IMR-90 (cell line): ENCODE measurements at regions not wholly inside any gene's neighbourhood (a gene's known extent, or its start where the extent isn't known, plus 50 kb on each side); places are given as distances from the start of the nearest gene placed in this dataset.

Experiments
- ATAC-seq: fragments of 200-7000 bp; cut with Tn5 transposase; 2 replicates; pipeline ENCODE4 v1.9.1; 2020; ENCODE audit warnings: low read depth, mild to moderate bottlenecking, moderate library complexity
- BruUV-seq: library from RNA; stranded (reverse); fragments of 400-500 nt; replicated peaks from 2 replicates; lab custom pipeline; 2021; lab: Mats Ljungman, UMichigan
- CTCF ChIA-PET: fragments of 300-600 bp; formaldehyde crosslinking; extraction: SDS; loops from one replicate; lab custom pipeline; 2021; ENCODE audit warnings: antibody characterized with exemption; lab: Yijun Ruan, JAX
- POLR2A ChIA-PET: fragments of 300-600 bp; sonication (Branson Sonifier 250); formaldehyde crosslinking; loops from one replicate; lab custom pipeline; 2022; ENCODE audit warnings: antibody characterized with exemption; ENCODE audit not compliant: unreplicated experiment; lab: Charles Lee
- DNase-seq: peaks from one replicate; pipeline ENCODE4 v3.0.0; 2013
- H2AFZ ChIP-seq: replicated peaks from 2 replicates; pipeline ENCODE3; 2013; ENCODE audit warnings: low read length, mild to moderate bottlenecking; ENCODE audit not compliant: poor library complexity
- H2AK5ac ChIP-seq: 2 replicates; pipeline ENCODE4 v1.6.1; 2013; ENCODE audit warnings: low read depth, low read length, inconsistent platforms
- H2AK9ac ChIP-seq: replicated peaks from 2 replicates; pipeline ENCODE3; 2013; ENCODE audit warnings: mild to moderate bottlenecking, low read depth, low read length, moderate library complexity; ENCODE audit not compliant: poor library complexity
- H2BK120ac ChIP-seq: 2 replicates; pipeline ENCODE4 v1.6.1; 2013; ENCODE audit warnings: low read depth, low read length, inconsistent platforms
- H2BK15ac ChIP-seq: 3 replicates; pipeline ENCODE4 v1.6.1; 2013; ENCODE audit warnings: low read depth, low read length, inconsistent platforms
- H2BK20ac ChIP-seq: 2 replicates; pipeline ENCODE4 v1.6.1; 2013; ENCODE audit warnings: low read depth, mild to moderate bottlenecking, inconsistent platforms, low read length, moderate library complexity
- H2BK5ac ChIP-seq: 2 replicates; pipeline ENCODE4 v1.6.1; 2013; ENCODE audit warnings: mild to moderate bottlenecking, low read depth, low read length, inconsistent platforms; ENCODE audit not compliant: poor library complexity, severe bottlenecking
- H3K14ac ChIP-seq: replicated peaks from 2 replicates; pipeline ENCODE4 v1.6.1; 2013; ENCODE audit warnings: low read depth, low read length, inconsistent platforms
- H3K18ac ChIP-seq: 2 replicates; pipeline ENCODE4 v1.6.1; 2013; ENCODE audit warnings: low read depth, low read length, control low read depth
- H3K23ac ChIP-seq: 2 replicates; pipeline ENCODE4 v1.6.1; 2013; ENCODE audit warnings: low read depth, low read length, inconsistent platforms
- H3K27ac ChIP-seq: 2 replicates; pipeline ENCODE4 v1.5.1; 2013; ENCODE audit warnings: mild to moderate bottlenecking, control low read depth, low read length; ENCODE audit not compliant: insufficient read depth
- H3K27me3 ChIP-seq: 2 replicates; pipeline ENCODE4 v1.6.1; 2013; ENCODE audit warnings: low read length; ENCODE audit not compliant: control insufficient read depth, insufficient read depth
- H3K36me3 ChIP-seq: 2 replicates; pipeline ENCODE4 v1.6.1; 2013; ENCODE audit warnings: low read length, mixed read lengths; ENCODE audit not compliant: control insufficient read depth, insufficient read depth
- H3K4ac ChIP-seq: 2 replicates; pipeline ENCODE4 v1.6.1; 2013; ENCODE audit warnings: low read depth, low read length, inconsistent platforms
- H3K4me1 ChIP-seq: 2 replicates; pipeline ENCODE4 v1.6.1; 2013; ENCODE audit warnings: low read length, mixed read lengths; ENCODE audit not compliant: control insufficient read depth, insufficient read depth
- H3K4me2 ChIP-seq: 2 replicates; pipeline ENCODE4 v1.6.1; 2013; ENCODE audit warnings: low read depth, mild to moderate bottlenecking, control low read depth, low read length, moderate library complexity
- H3K4me3 ChIP-seq: 2 replicates; pipeline ENCODE4 v1.5.1; 2013; ENCODE audit warnings: low read depth, mild to moderate bottlenecking, control low read depth, low read length, moderate library complexity; ENCODE audit not compliant: insufficient read depth
- H3K56ac ChIP-seq: 2 replicates; pipeline ENCODE4 v1.6.1; 2013; ENCODE audit warnings: low read length, inconsistent platforms; ENCODE audit not compliant: insufficient read depth; ENCODE audit errors: extremely low read depth
- H3K79me1 ChIP-seq, 2 experiments: 2 replicates each; pipeline ENCODE4 v1.6.1; 2013; ENCODE audit warnings: low read length in 2 of 2, inconsistent platforms in 1 of 2, low read depth in 1 of 2
- H3K9ac ChIP-seq: 2 replicates; pipeline ENCODE4 v1.6.1; 2013; ENCODE audit warnings: low read depth, low read length, control low read depth
- H3K9me1 ChIP-seq: 2 replicates; pipeline ENCODE4 v1.6.1; 2013; ENCODE audit warnings: low read length, inconsistent platforms; ENCODE audit not compliant: insufficient read depth
- H3K9me3 ChIP-seq: 2 replicates; pipeline ENCODE4 v1.6.1; 2013; ENCODE audit warnings: low read length; ENCODE audit not compliant: control insufficient read depth, insufficient read depth
- H4K20me1 ChIP-seq: 2 replicates; pipeline ENCODE4 v1.6.1; 2013; ENCODE audit warnings: low read length, inconsistent platforms; ENCODE audit not compliant: insufficient read depth
- H4K5ac ChIP-seq: 2 replicates; pipeline ENCODE4 v1.6.1; 2013; ENCODE audit warnings: mild to moderate bottlenecking, low read depth, low read length, control low read depth
- H4K8ac ChIP-seq, 2 experiments: 2 replicates each; pipeline ENCODE4 v1.6.1; 2013; ENCODE audit warnings: low read depth in 2 of 2, low read length in 2 of 2, control low read depth in 1 of 2, inconsistent platforms in 1 of 2
- H4K91ac ChIP-seq: 2 replicates; pipeline ENCODE4 v1.6.1; 2013; ENCODE audit warnings: low read depth, low read length, inconsistent platforms; ENCODE audit not compliant: insufficient read depth
- BHLHE40 ChIP-seq: fragments of 150-350 bp; IDR thresholded peaks from 2 replicates; pipeline ENCODE4 v1.6.1; 2016; ENCODE audit warnings: mild to moderate bottlenecking, low read depth, low read length
- CEBPB ChIP-seq: IDR thresholded peaks from 2 replicates; pipeline ENCODE4 v1.6.1; 2012; ENCODE audit warnings: low read depth, low read length, improper control_type of control experiment
- CHD1 ChIP-seq: IDR thresholded peaks from 2 replicates; pipeline ENCODE4 v1.6.1; 2012; ENCODE audit warnings: low read depth, low read length, improper control_type of control experiment
- CTCF ChIP-seq: conservative IDR thresholded peaks from 2 replicates; pipeline ENCODE4 v1.5.1; 2012; ENCODE audit warnings: mild to moderate bottlenecking, low read depth, low read length, improper control_type of control experiment
- FOS ChIP-seq: fragments of 150-350 bp; IDR thresholded peaks from 2 replicates; pipeline ENCODE4 v1.6.1; 2016; ENCODE audit warnings: low read depth, low read length
- MAZ ChIP-seq: IDR thresholded peaks from 2 replicates; pipeline ENCODE4 v1.6.1; 2012; ENCODE audit warnings: low read depth, mild to moderate bottlenecking, low read length, improper control_type of control experiment, moderate library complexity, borderline replicate concordance
- MXI1 ChIP-seq: IDR thresholded peaks from 2 replicates; pipeline ENCODE4 v1.6.1; 2012; ENCODE audit warnings: low read depth, mild to moderate bottlenecking, low read length, moderate library complexity, borderline replicate concordance
- NFE2L2 ChIP-seq: fragments of 150-350 bp; IDR thresholded peaks from 2 replicates; pipeline ENCODE4 v1.6.1; 2016; ENCODE audit warnings: low read depth, mild to moderate bottlenecking, low read length
- RAD21 ChIP-seq: IDR thresholded peaks from 2 replicates; pipeline ENCODE4 v1.6.1; 2012; ENCODE audit warnings: low read length, improper control_type of control experiment
- RCOR1 ChIP-seq: IDR thresholded peaks from 2 replicates; pipeline ENCODE4 v1.6.1; 2012; ENCODE audit warnings: mild to moderate bottlenecking, low read length, improper control_type of control experiment; ENCODE audit not compliant: insufficient replicate concordance
- RFX5 ChIP-seq: IDR thresholded peaks from 2 replicates; pipeline ENCODE4 v1.8.0; 2012; ENCODE audit warnings: low read depth, mild to moderate bottlenecking, low read length, moderate library complexity
- WGBS, 2 experiments: methylation state at CpG; one replicate each; pipeline versions ENCODE4 v1.1.5 to v1.1.7; 2013; ENCODE audit warnings: missing lambda C conversion rate in 2 of 2; ENCODE audit not compliant: insufficient read length in 1 of 2; ENCODE audit errors: extremely low coverage in 2 of 2; 5-methylcytosine and 5-hydroxymethylcytosine counted together
- dilution Hi-C: fragments of 300-500 bp; cut with HindIII; formaldehyde crosslinking; loops from one replicate; pipeline ENCODE4 v1.14.3; 2018; ENCODE audit warnings: low sequenced_read_pairs; ENCODE audit not compliant: unreplicated experiment
- in situ Hi-C: fragments of 300-500 bp; cut with MboI; formaldehyde crosslinking; loops from 3 replicates; pipeline ENCODE4 v1.14.3; 2019; ENCODE audit warnings: low sequenced_read_pairs, inconsistent platforms, mixed read lengths
- intact Hi-C: fragments of 100-400 bp; cut with micrococcal nuclease; formaldehyde crosslinking; loops from 2 replicates; pipeline ENCODE4 v1.10.0; 2022
- TF ChIP-seq, protein P1 (sequence below): fragments of 150-350 bp; IDR thresholded peaks from 2 replicates; pipeline ENCODE4 v1.6.1; 2016; ENCODE audit warnings: low read depth, mild to moderate bottlenecking, low read length, moderate library complexity, borderline replicate concordance
- TF ChIP-seq, protein P2 (sequence below): fragments of 150-350 bp; IDR thresholded peaks from 2 replicates; pipeline ENCODE4 v1.6.1; 2017; ENCODE audit warnings: mild to moderate bottlenecking, antibody characterized with exemption, low read length, low read depth

DNA sequence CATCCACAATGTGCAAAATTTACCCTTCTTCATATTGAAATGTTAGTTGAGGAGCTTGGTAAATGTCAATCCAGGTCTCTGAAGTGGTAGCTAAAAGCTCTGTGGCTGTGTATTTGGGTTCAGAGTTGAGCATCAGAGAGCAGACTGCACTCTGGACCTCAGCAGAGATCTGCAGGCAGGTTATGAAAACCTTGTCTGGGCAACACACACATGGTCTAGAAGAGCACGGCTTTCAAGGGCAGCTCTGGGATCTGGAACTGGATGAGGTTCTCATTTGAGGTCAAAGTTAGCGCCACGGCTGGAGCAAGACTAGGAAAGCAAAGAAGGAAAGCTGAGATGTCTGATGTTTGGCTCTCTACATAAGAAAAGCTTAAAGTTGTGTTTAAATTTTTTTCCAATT lies 243.0 kb downstream of the SH3BP4 start:
- H3K4ac ChIP-seq = no peak overlapping the region
- H3K79me1 ChIP-seq = no peaks in the 10 kb centered on the region
- H4K5ac ChIP-seq = no peak overlapping the region
- dilution Hi-C loops (no loop called here), in situ Hi-C loops (no loop called here), intact Hi-C loops (no loop called here)
- H2BK5ac ChIP-seq = no peak overlapping the region
- no peak overlapping the region for H3K14ac ChIP-seq
- no peak overlapping the region for H2BK15ac ChIP-seq
- H2AK9ac ChIP-seq = no peak overlapping the region
- no peaks in the 10 kb centered on the region for H3K4me1 ChIP-seq
- no peak overlapping the region for H4K8ac ChIP-seq
- ChIA-PET CTCF (no interaction called here), POLR2A (no interaction called here)
- no peak overlapping the region for H3K27ac ChIP-seq
- H3K18ac ChIP-seq = no peak overlapping the region
- H2BK20ac ChIP-seq = no peak overlapping the region
- no peak overlapping the region for H3K4me2 ChIP-seq
- H3K9me1 ChIP-seq = no peaks in the 10 kb centered on the region
- no peak overlapping the region for H3K4me3 ChIP-seq
- H3K56ac ChIP-seq = no peak overlapping the region
- no peak overlapping the region for H3K9ac ChIP-seq
- no TSS peak for BruUV-seq
- no peak overlapping the region for H2AFZ ChIP-seq
- no peak overlapping the region for H4K91ac ChIP-seq
- H2BK120ac ChIP-seq = no peak overlapping the region
- H3K23ac ChIP-seq = no peak overlapping the region
- H4K20me1 ChIP-seq = no peaks in the 10 kb centered on the region
- no CpG with 5 or more reads among the region's 3 CpGs for WGBS, 2 experiments
- no peak for ATAC-seq
- no peak for DNase-seq
- H3K36me3 ChIP-seq = no peaks in the 10 kb centered on the region
- no peaks in the 10 kb centered on the region for H3K9me3 ChIP-seq
- H3K27me3 ChIP-seq = peaks cover 50% of the 10 kb centered on the region
- H2AK5ac ChIP-seq = no peak overlapping the region
- TF ChIP-seq, protein P1, sequence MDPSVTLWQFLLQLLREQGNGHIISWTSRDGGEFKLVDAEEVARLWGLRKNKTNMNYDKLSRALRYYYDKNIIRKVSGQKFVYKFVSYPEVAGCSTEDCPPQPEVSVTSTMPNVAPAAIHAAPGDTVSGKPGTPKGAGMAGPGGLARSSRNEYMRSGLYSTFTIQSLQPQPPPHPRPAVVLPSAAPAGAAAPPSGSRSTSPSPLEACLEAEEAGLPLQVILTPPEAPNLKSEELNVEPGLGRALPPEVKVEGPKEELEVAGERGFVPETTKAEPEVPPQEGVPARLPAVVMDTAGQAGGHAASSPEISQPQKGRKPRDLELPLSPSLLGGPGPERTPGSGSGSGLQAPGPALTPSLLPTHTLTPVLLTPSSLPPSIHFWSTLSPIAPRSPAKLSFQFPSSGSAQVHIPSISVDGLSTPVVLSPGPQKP = no peak
- TF ChIP-seq RCOR1 (no peak), MXI1 (no peak), RAD21 (no peak), RFX5 (no peak), CTCF (no peak), CEBPB (no peak), MAZ (no peak), CHD1 (no peak), NFE2L2 (no peak), FOS (no peak), BHLHE40 (no peak)
- TF ChIP-seq, protein P2, sequence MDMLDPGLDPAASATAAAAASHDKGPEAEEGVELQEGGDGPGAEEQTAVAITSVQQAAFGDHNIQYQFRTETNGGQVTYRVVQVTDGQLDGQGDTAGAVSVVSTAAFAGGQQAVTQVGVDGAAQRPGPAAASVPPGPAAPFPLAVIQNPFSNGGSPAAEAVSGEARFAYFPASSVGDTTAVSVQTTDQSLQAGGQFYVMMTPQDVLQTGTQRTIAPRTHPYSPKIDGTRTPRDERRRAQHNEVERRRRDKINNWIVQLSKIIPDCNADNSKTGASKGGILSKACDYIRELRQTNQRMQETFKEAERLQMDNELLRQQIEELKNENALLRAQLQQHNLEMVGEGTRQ = no peak
